Spinal cord (tissue), 9 donors: ENCODE measurements at regions not wholly inside any gene's neighbourhood (a gene's known extent, or its start where the extent isn't known, plus 50 kb on each side); places are given as distances from the start of the nearest gene placed in this dataset.
A peak's percentile ranks its signal among the peaks of the same experiment; 100 is the strongest.

Experiments used
- DNase-seq, 6 donors: peaks; one replicate each; pipeline versions ENCODE4 v3.0.0 to v3.0.0-alpha.2; 2013 to 2015; ENCODE audit warnings: low spot score in 6 of 6, low read depth in 4 of 6
- H3K27ac ChIP-seq: one replicate; pipeline ENCODE4 v1.5.1; 2013; ENCODE audit warnings: low read depth, low read length, control low read depth
- H3K27me3 ChIP-seq: one replicate; pipeline ENCODE4 v1.6.1; 2013; ENCODE audit warnings: low read length; ENCODE audit not compliant: control insufficient read depth, insufficient read depth
- H3K36me3 ChIP-seq: one replicate; pipeline ENCODE4 v1.6.1; 2013; ENCODE audit warnings: low read length; ENCODE audit not compliant: control insufficient read depth, insufficient read depth
- H3K4me1 ChIP-seq: one replicate; pipeline ENCODE4 v1.6.1; 2013; ENCODE audit warnings: low read length; ENCODE audit not compliant: control insufficient read depth, insufficient read depth
- H3K4me3 ChIP-seq: one replicate; pipeline ENCODE4 v1.5.1; 2013; ENCODE audit warnings: low read depth, low read length, control low read depth
- H3K9me3 ChIP-seq: one replicate; pipeline ENCODE4 v1.6.1; 2013; ENCODE audit warnings: low read length; ENCODE audit not compliant: control insufficient read depth, insufficient read depth
- WGBS: methylation state at CpG from one replicate; pipeline ENCODE4 v1.1.5; 2013; ENCODE audit warnings: missing lambda C conversion rate; ENCODE audit not compliant: insufficient coverage; 5-methylcytosine and 5-hydroxymethylcytosine counted together
- donor health status: healthy.

DNA sequence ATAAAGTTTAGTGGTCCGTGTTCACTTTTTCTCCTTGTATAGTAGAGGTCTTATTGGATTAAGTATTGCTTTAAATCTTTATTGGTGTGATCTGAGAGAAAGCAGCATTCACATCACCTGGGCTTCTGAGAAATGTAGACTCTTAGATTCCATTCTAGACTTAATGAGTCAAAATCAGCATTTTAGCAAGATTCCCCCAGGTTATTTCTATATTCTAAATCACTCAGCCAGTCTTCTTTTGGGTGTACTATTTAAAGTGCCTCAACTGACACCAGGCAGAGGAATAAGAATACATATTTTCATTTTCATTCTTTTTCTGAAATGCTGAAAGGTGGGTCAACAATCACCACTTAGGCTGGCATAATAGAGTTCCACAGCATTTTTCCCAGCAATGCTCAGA lies 481.7 kb downstream of the TUSC7 start:
- Histone ChIP-seq H3K4me3 (no peak overlapping the region), H3K27me3 (no peaks in the 10 kb centered on the region), H3K9me3 (no peaks in the 10 kb centered on the region), H3K36me3 (no peaks in the 10 kb centered on the region), H3K4me1 (no peaks in the 10 kb centered on the region), H3K27ac (no peak overlapping the region)
- no peak for DNase-seq
- WGBS: no CpG with 5 or more reads among the region's 1 CpG

DNA sequence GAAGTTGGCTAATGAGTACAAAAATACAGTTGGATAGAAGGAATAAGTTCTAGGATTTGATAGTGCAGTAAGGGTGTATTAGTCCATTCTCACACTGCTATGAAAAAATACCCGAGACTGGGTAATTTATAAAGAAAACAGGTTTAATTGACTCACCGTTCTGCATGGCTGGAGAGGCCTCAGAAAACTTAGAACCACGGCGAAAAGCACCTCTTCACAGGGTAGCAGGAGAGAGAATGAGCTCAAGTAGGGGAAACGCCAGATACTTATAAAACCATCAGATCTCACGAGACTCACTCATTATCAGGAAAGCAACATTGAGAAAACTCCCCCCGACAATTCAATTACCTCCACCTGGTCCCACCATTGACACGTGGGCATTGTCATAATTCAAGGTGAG lies 483.3 kb downstream of the TUSC7 start:
- DNase-seq: no peak
- Histone ChIP-seq H3K27ac (no peak overlapping the region), H3K4me3 (no peak overlapping the region), H3K9me3 (no peaks in the 10 kb centered on the region), H3K4me1 (no peaks in the 10 kb centered on the region), H3K27me3 (no peaks in the 10 kb centered on the region), H3K36me3 (no peaks in the 10 kb centered on the region)
- no CpG with 5 or more reads among the region's 8 CpGs for WGBS

DNA sequence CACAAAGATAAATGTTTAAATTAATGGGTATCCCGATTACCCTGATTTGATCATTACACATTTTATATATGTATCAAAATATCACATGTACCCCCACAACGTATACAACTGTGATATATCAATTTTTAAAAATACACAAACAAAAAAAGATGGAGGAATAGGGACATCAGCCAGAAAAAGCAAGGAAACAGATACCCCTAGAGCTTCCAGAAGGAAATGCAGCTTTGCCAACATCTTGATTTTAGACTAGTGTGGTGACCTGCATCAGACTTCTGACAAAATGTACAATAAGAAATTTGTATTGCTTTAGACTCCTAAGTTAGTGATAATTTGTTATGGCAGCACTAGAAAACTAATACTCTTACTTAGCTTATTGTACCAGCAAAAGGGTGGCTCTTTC lies 483.8 kb downstream of the TUSC7 start:
- no CpG with 5 or more reads among the region's 2 CpGs for WGBS
- H3K27me3 ChIP-seq: no peaks in the 10 kb centered on the region
- H3K4me1 ChIP-seq: no peaks in the 10 kb centered on the region

DNA sequence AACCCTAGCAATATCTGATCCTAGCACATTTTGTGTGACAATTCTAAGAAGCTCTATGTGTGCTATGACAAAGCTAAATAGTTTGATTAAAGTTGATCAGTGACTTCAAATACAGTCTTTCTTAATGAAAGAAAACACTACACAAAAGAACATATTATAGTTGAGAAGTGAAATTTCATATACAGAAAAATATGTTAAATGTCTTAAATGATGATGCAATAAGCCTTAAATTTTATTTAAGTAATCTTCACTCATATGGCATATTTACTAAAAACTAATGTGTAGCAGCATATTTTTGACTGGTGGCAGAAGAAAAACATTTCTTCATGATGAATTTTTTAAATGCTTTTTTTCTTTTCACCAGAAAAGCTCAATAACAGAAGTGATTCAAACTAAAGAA lies 485.5 kb downstream of the TUSC7 start:
- Histone ChIP-seq H3K36me3 (no peaks in the 10 kb centered on the region), H3K9me3 (no peaks in the 10 kb centered on the region), H3K4me1 (no peaks in the 10 kb centered on the region), H3K27me3 (no peaks in the 10 kb centered on the region), H3K27ac (no peak overlapping the region), H3K4me3 (no peak overlapping the region)
- DNase-seq: no peak

More for the DNA sequence above, 483.8 kb downstream of the TUSC7 start:
- H3K27ac ChIP-seq: no peak overlapping the region
- H3K4me3 ChIP-seq: no peak overlapping the region
- no peaks in the 10 kb centered on the region for H3K9me3 ChIP-seq
- H3K36me3 ChIP-seq: no peaks in the 10 kb centered on the region
- DNase-seq: no peak

DNA sequence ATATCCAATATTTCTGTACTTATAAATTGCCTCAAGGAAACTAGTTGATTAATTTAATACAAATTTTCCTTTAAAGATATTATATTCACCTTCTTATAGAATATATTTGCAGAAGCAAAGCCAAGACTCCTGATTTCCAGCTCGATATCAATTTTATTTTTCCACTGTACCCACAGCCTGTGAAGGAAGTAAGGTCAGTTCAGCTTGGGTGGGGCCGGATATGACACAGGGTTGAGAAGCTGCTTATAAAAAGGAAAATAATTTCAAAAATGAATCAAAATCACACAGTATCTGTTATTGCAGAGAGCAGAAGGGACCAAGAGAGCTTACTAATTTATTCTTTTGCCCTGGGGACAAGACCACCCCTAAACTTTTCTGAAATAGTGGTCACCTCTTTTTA lies 491.4 kb downstream of the TUSC7 start:
- H3K9me3 ChIP-seq: no peaks in the 10 kb centered on the region
- H3K4me3 ChIP-seq: no peak overlapping the region
- no peaks in the 10 kb centered on the region for H3K27me3 ChIP-seq
- no peak for DNase-seq
- H3K36me3 ChIP-seq: no peaks in the 10 kb centered on the region
- no CpG with 5 or more reads among the region's 2 CpGs for WGBS
- no peaks in the 10 kb centered on the region for H3K4me1 ChIP-seq
- no peak overlapping the region for H3K27ac ChIP-seq

DNA sequence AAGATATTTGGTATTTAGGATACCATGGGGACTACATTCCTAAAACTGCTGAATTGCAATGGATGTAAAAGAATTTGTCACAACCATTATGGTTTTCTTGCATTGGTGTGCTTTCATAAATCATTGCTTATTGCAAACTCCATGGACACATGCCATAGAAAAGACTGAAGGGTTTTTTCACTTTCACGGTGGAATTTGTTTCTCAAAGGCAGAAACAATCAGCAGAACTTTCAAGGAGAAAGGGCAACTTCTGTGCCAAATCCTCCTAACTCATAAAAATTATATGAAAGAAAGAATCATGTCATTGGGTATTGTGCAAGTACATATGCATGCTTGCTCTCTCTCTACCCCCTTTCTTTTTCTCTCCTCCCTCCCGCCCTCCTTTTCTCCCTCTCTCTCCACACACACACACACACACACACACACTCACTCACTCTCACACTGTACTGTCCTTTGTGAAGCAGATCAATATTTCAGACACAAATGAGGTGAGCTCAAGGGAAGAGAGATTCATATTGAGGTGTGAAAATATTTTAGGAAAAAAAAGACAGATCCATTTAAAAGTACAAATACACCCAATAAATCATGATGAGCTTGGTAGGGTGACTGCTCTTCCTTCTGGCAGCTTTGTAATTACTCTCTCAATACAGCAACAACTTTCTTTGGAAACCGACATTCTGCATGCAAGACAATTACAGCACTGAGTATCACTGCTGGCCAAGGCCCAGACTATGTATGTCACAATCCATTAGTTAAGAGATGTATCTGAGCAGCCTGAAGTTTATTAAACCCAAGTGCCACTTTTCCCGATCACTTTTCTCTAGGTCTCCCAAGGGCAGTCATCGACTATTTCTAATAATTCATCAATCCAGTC lies 492.6 kb downstream of the TUSC7 start:
- H3K27ac ChIP-seq: no peak overlapping the region
- no peaks in the 10 kb centered on the region for H3K36me3 ChIP-seq
- peak in 2 of 6 donors; percentile 24 to 74 for DNase-seq
- no peaks in the 10 kb centered on the region for H3K9me3 ChIP-seq
- no peaks in the 10 kb centered on the region for H3K27me3 ChIP-seq
- 40% methylated on average over 3 of the region's 5 CpGs for WGBS
- no peak overlapping the region for H3K4me3 ChIP-seq
- H3K4me1 ChIP-seq: no peaks in the 10 kb centered on the region

DNA sequence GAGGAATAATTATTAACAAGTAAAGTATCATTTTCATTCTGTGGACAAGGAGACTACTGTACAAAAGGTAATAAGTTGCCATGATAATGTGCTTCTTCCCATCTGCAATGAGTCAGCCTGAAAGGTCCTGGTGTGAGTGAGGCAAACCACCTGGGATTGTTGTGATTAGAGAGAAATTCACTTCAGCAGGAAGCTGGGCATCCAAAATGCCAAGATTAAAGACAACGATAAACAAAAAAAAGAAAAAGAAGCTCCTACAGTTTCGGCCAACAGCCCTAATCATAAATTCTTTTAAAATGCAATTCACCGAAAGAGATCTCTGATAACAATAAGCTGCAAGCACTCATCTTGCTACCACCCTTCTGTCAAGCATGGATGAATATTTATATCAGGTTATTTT lies 507.8 kb downstream of the TUSC7 start:
- Histone ChIP-seq H3K36me3 (no peaks in the 10 kb centered on the region), H3K4me3 (no peak overlapping the region), H3K9me3 (peaks cover 5% of the 10 kb centered on the region), H3K27ac (no peak overlapping the region), H3K4me1 (no peaks in the 10 kb centered on the region), H3K27me3 (no peaks in the 10 kb centered on the region)
- DNase-seq: no peak
- WGBS: no CpG with 5 or more reads among the region's 3 CpGs

DNA sequence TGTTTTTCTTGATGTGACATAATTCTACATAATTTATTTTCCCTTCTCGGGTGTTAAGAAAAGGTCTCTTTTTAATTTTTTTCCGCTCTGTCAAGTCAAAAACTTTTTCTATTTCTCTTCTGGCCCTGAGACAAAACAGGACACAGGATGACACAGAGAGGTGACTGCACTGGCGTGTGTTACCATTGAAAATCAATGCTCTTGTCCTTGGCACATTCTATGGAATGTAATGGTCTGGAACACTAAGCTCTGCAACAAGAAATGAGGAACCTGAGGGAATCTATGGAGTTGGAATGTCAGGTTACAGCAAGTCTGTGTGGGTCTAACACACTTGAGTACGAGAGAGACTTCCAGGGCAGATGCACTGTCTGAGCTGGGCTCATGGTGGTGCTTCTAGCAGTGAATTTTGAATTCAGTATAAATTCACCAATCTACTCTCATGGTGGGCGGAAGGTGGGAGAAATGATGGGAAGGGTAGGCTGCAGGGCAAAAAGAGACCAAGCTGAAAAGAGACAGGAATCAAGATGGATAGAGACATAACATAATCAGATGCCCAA lies 508.3 kb downstream of the TUSC7 start:
- 85% methylated on average over 2 of the region's 5 CpGs for WGBS
- H3K4me3 ChIP-seq: no peak overlapping the region
- DNase-seq: no peak
- H3K27me3 ChIP-seq: no peaks in the 10 kb centered on the region
- H3K4me1 ChIP-seq: no peaks in the 10 kb centered on the region
- H3K27ac ChIP-seq: no peak overlapping the region
- H3K36me3 ChIP-seq: no peaks in the 10 kb centered on the region
- peaks cover under 1% of the 10 kb centered on the region for H3K9me3 ChIP-seq

DNA sequence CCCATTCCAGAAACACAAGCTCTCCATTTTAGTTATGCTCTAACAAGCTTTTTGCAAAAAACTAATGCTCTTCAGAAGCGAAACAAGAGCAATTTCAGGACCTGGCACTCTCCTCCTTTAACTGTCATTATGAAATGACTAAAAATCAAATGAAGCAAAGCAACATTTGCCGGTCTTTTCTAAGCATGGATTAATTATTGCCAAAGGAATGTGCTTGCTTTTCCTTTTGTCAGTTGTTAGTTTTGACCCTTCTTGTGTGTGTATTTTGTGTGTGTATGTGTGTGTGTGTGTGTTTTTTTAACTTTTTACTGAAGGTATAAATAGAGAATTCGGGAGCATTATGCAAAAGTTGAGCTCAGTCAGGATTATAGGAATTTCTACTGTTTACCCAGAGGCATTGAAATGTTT lies 509.1 kb downstream of the TUSC7 start:
- no peak overlapping the region for H3K4me3 ChIP-seq

DNA sequence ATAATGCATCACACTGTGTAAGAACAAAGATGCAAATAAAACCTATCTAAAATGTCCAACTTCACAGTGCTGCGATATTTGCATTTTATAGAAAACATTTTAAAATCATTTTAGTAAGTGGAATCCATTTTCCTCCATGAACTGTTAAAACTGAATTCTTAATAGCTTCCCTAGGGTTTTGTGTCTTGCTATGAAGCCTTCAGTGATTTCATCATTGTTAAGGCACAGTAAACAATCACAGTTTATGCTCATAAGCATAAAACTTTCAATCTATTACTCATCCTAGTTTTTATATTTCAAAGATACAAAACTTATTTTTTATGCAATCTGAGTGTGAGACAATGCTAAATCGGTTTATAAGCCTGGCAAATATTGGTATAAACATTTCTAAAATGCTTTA lies 509.7 kb downstream of the TUSC7 start:
- WGBS: no CpG with 5 or more reads among the region's 2 CpGs
- Histone ChIP-seq H3K4me3 (no peak overlapping the region), H3K27me3 (no peaks in the 10 kb centered on the region), H3K36me3 (no peaks in the 10 kb centered on the region), H3K27ac (no peak overlapping the region), H3K9me3 (no peaks in the 10 kb centered on the region), H3K4me1 (no peaks in the 10 kb centered on the region)
- DNase-seq: peak in 1 of 6 donors; percentile 21

More for the DNA sequence above, 509.1 kb downstream of the TUSC7 start:
- no peaks in the 10 kb centered on the region for H3K27me3 ChIP-seq
- no peaks in the 10 kb centered on the region for H3K9me3 ChIP-seq
- H3K4me1 ChIP-seq: no peaks in the 10 kb centered on the region
- no peaks in the 10 kb centered on the region for H3K36me3 ChIP-seq
- H3K27ac ChIP-seq: no peak overlapping the region
- DNase-seq: peak in 2 of 6 donors; percentile 33
- no CpG with 5 or more reads among the region's 3 CpGs for WGBS
